ENCODE measurements at regions not wholly inside any gene's neighbourhood (a gene's known extent, or its start where the extent isn't known, plus 50 kb on each side); places are given as distances from the start of the nearest gene placed in this dataset.
"Not testable (repeated sequence)": the region's sequence is repeated elsewhere in the genome, so short reads cannot be mapped to it uniquely, and the experiment has no call there.

DNA sequence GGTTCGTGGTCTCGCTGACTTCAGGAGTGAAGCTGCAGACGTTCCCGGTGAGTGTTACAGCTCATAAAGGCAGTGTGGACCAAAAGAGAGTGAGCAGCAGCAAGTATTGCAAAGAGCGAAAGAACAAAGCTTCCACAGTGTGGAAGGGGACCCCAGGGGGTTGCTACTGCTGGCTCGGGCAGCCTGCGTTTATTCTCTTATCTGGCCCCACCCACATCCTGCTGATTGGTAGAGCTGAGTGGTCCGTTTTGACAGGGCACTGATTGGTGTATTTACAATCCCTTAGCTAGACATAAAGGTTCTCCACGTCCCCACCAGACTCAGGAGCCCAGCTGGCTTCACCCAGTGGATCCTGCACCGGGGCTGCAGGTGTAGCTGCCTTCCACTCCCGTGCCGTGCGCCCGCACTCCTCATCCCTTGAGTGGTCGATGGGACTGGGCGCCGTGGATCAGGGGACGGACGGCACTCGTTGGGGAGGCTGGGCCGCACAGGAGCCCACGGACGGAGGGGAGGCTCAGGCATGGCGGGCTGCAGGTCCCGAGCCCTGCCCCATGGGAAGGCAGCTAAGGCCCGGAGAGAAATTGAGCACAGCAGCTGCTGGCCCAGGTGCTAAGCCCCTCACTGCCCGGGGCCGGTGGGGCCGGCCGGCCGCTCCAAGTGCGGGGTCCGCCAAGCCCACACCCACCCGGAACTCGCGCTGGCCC, 2661.6 kb upstream of the PCDH20 start:
- ATAC-seq (ENCODE audit: poor library complexity); DNase-seq; intact Hi-C loops (cut with DNase I): not testable (repeated sequence)

DNA sequence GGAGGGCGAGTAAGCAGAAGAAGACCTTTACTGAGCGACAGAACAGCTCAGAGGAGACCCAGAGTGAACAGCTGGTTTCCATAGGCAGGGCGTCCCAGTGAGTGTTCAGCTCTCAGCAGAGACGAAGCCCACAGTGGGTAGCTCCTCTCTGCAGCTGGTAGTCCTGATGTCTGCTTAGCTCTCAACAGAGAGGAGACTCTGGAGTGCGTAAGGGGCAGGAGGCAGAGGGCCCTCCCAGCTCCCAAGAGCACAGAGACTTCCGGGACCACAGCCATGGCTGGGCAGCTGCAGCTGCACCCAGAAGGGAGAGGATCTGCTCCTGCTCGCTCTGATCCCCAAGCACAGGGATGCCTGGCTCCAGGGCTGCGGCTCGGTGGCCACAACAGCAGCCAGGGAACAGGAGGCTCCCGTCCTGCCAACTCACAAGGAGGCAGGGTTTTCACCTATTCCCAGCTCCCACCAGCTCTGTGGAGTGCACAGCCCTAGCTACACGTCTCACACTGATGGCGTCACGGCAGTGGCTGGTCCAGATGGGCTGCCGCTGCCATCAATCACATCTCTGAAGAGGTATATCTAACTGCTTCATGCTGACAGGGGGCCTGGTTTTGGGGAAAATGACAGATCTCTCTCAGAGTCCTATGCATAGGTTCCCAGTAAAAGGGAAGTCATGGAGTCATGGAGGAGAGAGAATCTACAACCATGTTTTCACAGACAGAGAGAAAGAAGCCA, 2660.1 kb upstream of the PCDH20 start:
- ATAC-seq (ENCODE audit: poor library complexity), result no peak
- DNase-seq, result peak; percentile 25
- intact Hi-C loops (cut with DNase I), result no loop called here

DNA sequence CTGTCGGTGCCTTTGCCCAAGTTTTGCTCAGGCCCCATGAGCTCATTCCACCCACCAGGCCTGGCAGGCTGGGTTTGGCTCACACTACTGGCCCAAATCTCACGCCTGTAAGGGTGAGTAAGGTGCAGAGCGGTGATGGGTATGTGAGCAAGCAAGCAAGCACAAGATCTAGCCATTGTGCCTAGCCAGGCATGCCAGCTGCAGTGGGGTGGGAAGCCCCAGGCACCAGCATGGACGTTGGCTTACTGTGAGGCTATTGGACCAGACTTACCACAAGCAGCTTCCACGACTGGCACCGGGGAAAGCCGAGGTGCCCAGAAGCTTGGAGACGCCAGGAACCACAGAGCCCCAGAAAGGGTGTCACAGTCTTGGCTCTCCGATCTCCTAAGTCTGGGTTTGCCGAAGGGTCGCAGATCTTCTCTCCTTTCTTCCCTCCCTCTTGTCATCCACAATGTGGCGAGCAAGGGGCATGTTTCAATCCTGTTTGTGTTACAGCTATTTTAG, 2659.4 kb upstream of the PCDH20 start:
- DNase-seq (peak; percentile 33), ATAC-seq (ENCODE audit: poor library complexity) (no peak)
- intact Hi-C loops (cut with DNase I), result no loop called here

DNA sequence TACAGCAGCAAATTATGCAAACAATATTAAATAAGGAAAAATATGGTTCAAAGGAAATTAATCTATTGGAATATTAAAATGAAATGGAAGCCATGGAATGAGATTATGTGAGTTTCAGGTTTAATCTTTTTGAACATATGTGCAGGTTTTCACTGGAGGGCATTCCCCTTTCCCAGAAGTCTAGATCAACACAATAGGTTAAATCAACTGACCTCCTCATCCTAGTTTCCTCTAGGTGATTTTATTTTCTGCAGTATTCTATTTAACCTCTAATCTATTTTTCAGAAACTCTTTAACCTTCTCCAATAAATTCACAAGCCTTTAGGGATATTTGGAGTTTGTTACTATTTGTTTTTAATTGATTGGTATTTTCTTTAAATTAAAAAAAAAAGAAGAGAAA, 2657.6 kb upstream of the PCDH20 start:
- intact Hi-C loops (cut with DNase I), result no loop called here
- DNase-seq, result no peak
- ATAC-seq (ENCODE audit: poor library complexity), result no peak

DNA sequence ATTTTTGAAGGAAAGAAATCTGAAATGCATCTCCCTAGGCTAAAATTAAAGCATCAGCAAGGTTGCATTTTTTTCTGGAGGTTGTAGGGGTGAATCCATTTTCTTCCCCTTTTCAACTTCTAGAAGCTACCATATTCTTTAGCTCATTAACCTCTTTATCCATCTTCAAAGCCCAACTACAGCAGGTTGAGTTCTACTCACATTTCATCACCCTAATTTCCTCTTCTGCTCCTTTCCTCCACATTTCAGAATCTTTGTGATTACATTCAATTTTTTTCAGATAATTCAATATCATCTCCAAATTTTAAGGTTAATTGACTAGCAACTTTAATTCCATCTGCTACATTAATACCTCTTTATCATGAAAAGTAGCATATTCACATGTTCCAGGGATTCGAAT, 2655.7 kb upstream of the PCDH20 start:
- DNase-seq, result no peak
- intact Hi-C loops (cut with DNase I), result no loop called here
- ATAC-seq (ENCODE audit: poor library complexity), result no peak

DNA sequence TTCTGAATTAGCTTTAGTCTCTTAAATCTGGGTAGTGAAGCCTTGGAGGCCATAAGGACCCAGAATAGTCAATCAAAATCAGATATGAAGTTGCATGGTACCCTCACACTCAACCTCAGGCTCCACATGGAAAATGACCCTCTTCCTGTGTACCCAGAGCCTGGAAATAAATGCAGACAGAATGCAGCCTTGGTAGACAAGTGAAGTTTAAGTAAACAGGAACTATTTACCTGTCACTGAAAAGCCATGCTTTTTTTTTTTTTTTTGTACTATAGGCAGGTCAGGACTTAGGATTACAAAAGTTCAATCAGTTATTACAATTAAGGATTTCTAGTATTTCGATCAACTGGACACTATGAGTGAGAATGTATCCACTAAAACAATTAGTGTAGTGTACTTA, 2654.2 kb upstream of the PCDH20 start:
- DNase-seq, result no peak
- intact Hi-C loops (cut with DNase I), result no loop called here
- no peak for ATAC-seq (ENCODE audit: poor library complexity)

DNA sequence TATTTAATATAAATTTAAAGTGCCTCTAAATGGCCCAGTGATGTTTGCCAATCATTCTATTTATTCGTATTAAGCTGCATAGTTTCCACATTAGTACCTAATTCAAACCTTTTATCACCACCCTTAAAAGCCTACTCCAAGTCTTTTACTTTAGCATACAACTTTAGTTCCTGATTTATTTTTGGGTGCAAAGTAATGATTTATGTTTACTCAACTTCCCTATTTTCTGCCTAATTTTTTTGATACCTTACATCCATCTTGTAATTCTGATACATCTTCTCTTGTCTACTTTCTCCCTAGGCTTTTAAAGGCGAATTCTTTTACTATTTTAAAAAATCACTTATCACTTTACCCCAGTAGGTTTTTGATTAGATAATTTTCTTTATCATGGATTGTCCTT, 2651.1 kb upstream of the PCDH20 start:
- ATAC-seq (ENCODE audit: poor library complexity) (no peak), DNase-seq (no peak)
- intact Hi-C loops (cut with DNase I), result no loop called here

DNA sequence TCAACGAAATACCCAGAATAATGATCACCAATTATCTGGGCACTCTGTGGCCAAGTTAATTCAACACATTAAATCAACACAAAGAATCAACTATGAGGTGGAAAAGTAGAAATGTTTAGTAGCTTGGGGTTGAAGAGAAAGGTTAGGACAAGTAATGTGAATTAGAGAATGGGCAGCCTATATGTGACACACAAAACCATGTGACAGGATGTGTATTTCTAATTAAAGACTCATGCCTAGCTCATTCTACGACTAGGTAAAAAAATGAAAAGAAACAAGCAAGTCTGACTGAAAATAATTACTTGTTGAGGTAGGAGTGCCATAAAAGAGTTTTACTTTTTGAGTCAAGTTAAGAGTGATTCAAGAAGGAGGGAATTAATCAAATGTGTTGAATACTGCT, 2646.0 kb upstream of the PCDH20 start:
- DNase-seq (no peak), ATAC-seq (ENCODE audit: poor library complexity) (no peak)
- intact Hi-C loops (cut with DNase I), result no loop called here

DNA sequence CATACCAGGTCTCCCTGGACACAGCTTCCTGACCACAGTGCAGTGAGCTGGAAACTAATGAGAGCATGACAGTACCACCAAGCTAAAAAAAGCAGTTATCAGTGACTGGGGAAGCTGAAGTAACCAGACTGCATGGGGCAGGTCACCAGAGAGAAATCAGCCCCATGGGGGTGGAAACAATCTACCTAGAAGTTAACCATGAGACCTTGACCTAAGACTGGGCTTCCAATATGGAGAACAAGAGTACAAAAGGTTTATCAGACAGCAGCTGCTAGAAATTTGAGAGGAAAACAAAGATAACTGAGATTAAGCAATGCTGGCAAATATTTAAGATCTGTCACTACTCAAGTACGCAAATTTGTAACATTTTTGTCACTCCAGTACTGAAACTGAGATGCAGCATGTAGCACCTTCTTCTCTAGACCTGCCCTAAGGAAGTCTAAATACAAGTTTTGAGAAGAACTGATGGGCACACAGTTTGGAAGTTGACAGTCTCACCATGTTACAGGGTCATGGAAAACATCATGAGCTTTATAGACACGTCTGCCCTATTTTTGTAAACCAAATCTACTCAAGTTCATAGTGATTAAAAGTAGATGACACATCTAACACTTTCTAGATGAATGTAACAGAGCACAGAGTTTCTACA, 2641.8 kb upstream of the PCDH20 start:
- ATAC-seq (ENCODE audit: poor library complexity) (no peak), DNase-seq (no peak)
- intact Hi-C loops (cut with DNase I), result no loop called here

DNA sequence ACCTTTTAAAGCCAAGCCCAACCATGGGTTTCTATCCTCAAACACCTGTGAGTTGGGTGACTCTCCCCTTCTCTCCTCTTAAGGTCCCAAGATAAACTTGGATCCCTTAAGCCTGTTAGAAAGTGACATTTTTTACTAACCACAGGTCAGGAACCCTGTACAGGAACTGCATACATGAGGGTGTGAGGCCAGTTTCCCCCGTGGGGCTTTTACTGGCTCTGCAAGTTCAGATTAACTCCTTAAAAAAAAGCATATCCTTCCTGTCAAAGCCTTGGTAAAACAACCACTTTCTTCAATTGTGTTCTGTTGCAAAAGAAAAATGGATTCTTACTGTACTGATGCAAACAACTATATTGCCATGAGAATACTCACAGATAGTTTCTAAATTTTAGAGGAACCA, 2638.7 kb upstream of the PCDH20 start:
- intact Hi-C loops (cut with DNase I), result no loop called here

DNA sequence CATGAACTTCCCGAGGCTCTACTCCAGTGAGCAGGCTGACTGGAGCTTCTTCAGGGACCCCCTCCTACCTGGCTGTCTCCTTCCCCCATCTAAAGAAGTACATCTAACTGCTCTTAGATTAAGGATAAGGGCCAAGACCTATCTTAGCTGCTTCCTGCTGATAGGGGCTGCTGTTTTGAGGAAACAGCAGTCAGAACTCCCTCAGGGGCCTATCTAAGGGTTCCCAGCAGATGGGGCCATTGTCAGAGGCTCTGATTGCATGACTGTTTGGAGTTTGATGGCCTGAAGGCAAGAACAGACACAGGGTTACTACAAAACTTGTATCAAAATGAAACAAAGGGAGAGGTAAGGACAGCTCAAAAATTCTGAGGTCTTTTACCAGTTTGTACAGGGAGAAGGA, 2636.9 kb upstream of the PCDH20 start:
- ATAC-seq (ENCODE audit: poor library complexity) (no peak), DNase-seq (no peak)
- intact Hi-C loops (cut with DNase I), result no loop called here

More for the DNA sequence above, 2638.7 kb upstream of the PCDH20 start:
- ATAC-seq (ENCODE audit: poor library complexity) (no peak), DNase-seq (no peak)

DNA sequence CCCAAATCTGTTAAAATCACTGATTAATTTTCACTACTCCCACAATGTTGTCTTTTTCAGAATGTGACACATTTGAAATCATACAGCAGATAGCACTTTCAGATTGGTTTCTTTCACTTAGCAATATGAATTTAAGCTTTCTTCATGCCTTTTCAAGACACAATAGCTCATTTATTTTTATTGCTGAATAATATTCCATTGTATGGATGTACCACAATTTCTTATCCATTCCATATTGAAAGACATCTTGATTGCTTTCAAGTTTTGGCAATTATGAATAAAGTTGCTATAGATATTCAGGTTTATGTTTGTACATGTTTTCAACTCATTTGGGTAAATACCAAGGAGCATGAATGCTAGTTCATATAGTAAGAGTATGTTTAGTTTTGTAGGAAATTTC, 2635.6 kb upstream of the PCDH20 start:
- ATAC-seq (ENCODE audit: poor library complexity) (no peak), DNase-seq (no peak)
- intact Hi-C loops (cut with DNase I), result no loop called here

DNA sequence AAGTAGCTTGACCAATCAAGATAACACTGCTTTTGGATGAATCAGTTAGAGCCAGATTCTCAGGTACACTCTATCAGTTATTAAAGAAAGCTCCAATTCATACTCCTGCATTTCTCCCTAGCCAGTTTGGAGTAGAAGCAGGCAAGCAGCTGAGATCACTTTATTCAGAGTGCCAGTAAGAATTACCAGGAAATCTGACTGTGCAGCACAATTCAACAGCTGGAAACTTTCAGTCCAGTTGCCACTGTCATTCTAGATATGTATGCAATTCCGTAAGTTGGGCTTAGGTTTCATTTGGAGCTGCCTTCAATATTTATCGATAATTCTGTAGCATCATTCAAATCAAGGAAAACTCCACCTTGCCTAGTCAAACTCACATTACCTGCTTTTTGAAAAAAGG, 2625.6 kb upstream of the PCDH20 start:
- intact Hi-C loops (cut with DNase I), result no loop called here
- ATAC-seq (ENCODE audit: poor library complexity) (no peak), DNase-seq (no peak)

DNA sequence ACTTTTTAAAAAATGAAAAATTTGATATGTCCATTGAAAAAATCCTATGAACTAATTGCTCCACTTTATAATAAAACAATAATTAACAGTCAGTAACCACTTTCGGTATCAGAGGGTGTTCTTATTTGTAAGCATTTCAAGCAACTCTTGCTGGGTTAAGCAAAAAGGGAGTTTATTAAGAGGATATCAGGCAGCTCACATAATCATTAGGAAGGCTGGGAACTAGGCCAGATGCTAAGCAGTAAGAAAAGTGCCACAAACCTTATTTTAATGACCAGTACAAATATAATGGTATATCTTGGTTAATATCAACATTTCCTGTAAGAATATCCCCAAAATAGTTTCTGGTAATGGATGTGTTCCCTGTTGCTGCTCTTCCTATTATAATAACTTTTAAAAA, 2618.3 kb upstream of the PCDH20 start:
- DNase-seq (no peak), ATAC-seq (ENCODE audit: poor library complexity) (no peak)
- intact Hi-C loops (cut with DNase I), result no loop called here

DNA sequence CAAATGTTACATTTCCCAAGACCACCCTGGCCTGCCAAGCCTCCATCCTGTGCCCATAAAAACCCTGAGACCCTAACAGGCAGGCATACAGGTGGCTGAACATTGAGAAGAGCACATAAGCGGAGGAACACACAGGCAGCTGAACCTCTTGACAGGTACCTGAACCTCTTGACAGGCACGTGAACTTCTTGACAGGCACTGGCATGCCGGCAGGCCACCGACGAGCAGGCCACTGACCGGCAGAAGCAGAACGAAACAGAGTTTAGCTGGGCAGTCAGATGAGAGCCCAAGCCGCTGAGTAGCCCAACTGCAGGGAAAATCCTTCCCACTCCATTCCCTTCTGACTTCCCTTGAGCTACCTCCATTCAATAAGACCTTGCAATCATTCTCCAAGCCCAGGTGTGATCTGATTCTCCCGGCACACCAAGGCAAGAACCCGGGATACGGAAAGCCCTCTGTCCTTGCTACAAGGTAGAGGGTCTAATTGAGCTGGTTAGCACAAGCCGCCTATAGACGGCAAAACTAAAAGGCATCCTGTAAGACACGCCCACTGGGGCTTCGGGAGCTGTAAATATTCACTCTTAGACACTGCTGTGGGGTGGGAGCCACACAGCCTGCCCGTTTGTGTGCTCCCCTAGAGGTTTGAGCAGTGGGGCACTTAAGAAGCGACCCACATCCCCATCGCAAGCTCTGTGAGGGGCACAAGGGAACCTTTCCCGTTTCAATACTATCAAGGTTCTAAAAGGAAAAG, 2613.9 kb upstream of the PCDH20 start:
- intact Hi-C loops (cut with DNase I), result no loop called here
- no peak for ATAC-seq (ENCODE audit: poor library complexity)
- DNase-seq, result no peak

DNA sequence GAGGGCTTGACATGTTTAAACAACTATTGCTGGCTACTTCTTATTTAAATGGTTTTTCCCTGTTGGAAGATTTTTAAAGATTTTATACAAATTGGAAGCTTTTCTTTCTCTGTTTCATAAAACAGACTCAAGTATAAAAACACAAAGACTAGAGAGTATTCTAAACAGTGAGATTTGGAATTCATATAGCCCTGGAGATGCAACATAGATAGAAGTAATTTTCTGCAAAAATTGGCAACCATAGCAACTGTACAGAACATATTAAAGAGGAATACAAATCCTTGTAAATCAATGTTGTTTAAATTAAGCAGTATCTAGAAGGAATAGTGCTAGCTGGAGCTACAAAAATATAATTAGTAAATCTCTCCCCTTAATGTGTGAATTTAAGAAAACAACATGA, 2612.9 kb upstream of the PCDH20 start:
- intact Hi-C loops (cut with DNase I), result no loop called here
- no peak for DNase-seq
- ATAC-seq (ENCODE audit: poor library complexity), result no peak

DNA sequence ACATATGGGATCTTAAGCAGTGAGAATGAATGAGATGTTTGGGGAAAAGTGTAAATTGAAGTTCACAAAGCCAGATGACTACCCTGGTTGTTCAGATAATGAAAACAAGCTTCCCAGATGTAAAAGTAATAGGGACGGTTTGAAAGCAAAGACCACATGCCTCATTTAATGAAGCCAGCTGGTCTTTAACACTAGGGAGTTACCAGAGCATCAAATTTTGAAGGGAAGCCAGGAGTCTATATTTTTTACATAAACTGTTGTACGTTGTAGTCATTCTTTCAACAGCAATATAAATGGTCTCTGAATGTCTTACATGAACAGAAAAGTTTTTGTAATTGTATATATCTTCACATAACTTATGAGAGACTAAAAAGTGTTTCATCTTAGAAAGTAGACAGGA, 2604.5 kb upstream of the PCDH20 start:
- DNase-seq (no peak), ATAC-seq (ENCODE audit: poor library complexity) (no peak)
- intact Hi-C loops (cut with DNase I), result no loop called here

DNA sequence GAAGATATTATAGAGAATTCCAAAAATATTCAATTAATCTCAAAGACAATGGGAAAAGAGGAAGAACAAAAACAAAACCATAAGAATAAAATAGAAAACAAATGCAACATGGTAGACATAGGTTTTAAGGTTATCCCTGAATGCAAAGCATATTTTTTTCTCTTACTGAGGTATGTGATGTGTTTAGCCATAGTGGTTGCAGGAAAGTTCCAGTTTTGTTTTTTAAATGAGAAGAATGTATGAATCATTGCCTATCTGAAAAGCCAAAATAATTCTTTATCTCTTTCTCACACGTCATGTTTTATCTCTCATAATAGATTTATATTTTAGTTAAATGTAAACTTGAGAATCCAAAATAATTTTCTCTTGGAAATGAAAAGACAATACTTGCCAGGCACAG, 2591.7 kb upstream of the PCDH20 start:
- no peak for ATAC-seq (ENCODE audit: poor library complexity)
- DNase-seq, result no peak
- intact Hi-C loops (cut with DNase I), result no loop called here

DNA sequence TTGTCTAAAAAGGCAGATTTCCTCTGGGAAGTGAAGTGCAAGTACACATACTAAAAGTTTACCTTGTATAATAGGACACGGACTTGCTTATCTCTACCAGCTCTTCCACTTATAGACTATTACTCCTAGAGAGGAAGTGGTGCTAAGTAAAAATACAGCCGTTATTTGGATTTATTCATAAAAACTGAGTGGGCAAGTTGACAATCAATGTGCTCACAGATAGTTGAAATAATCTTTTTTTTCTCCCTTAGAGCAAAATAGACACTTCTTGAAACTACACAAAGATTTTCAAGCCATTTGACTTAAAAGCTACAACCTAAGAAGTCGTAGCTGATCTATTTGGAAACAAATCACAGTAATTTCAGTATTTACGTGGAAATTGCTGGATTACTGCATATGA, 2584.7 kb upstream of the PCDH20 start:
- ATAC-seq (ENCODE audit: poor library complexity) (no peak), DNase-seq (no peak)
- intact Hi-C loops (cut with DNase I), result no loop called here
